Smooth muscle cell (in vitro differentiated cells): ENCODE measurements at regions not wholly inside any gene's neighbourhood (a gene's known extent, or its start where the extent isn't known, plus 50 kb on each side); places are given as distances from the start of the nearest gene placed in this dataset.
A peak's percentile ranks its signal among the peaks of the same experiment; 100 is the strongest.

ENCODE experiments used
- DNase-seq: peaks from one replicate; lab custom pipeline; 2025; ENCODE audit not compliant: unreplicated experiment; lab: John Stamatoyannopoulos, UW
- H2AFZ ChIP-seq: fragments of 200-600 bp; sonication (generic); 2 replicates; pipeline ENCODE4 v1.6.0; 2016; ENCODE audit warnings: antibody characterized with exemption, low read depth, mild to moderate bottlenecking
- H3F3A ChIP-seq: fragments of 200-600 bp; sonication (generic); 2 replicates; pipeline ENCODE4 v1.6.0; 2017; ENCODE audit warnings: antibody characterized with exemption, low read depth
- H3K27ac ChIP-seq: fragments of 200-600 bp; sonication (generic); 2 replicates; pipeline ENCODE4 v1.5.1; 2016; ENCODE audit warnings: low read depth, mild to moderate bottlenecking
- H3K27me3 ChIP-seq: fragments of 200-600 bp; sonication (generic); 2 replicates; pipeline ENCODE4 v1.6.1; 2016; ENCODE audit warnings: low read depth, mild to moderate bottlenecking
- H3K36me3 ChIP-seq: fragments of 200-600 bp; sonication (generic); 2 replicates; pipeline ENCODE4 v1.5.1; 2016; ENCODE audit warnings: low read depth
- H3K4me1 ChIP-seq: fragments of 200-600 bp; sonication (generic); 2 replicates; pipeline ENCODE4 v1.5.1; 2016; ENCODE audit warnings: low read depth
- H3K4me2 ChIP-seq: fragments of 200-600 bp; sonication (generic); 2 replicates; pipeline ENCODE4 v1.6.0; 2016; ENCODE audit warnings: mild to moderate bottlenecking
- H3K4me3 ChIP-seq: fragments of 200-600 bp; sonication (generic); 2 replicates; pipeline ENCODE4 v1.5.1; 2016; ENCODE audit warnings: mild to moderate bottlenecking
- H3K79me2 ChIP-seq: fragments of 200-600 bp; sonication (generic); 2 replicates; pipeline ENCODE4 v1.6.0; 2016; ENCODE audit warnings: low read depth, mild to moderate bottlenecking
- H3K9ac ChIP-seq: fragments of 200-600 bp; sonication (generic); 2 replicates; pipeline ENCODE4 v1.6.0; 2016; ENCODE audit warnings: low read depth
- H3K9me3 ChIP-seq: fragments of 200-600 bp; sonication (generic); replicated peaks from 2 replicates; pipeline ENCODE4 v1.5.1; 2016; ENCODE audit warnings: low read depth
- H4K20me1 ChIP-seq: fragments of 200-600 bp; sonication (generic); 2 replicates; pipeline ENCODE4 v1.6.0; 2016; ENCODE audit warnings: low read depth
- WGBS: methylation state at CpG from one replicate; pipeline ENCODE4 v1.1.7; 2016; ENCODE audit warnings: low lambda C conversion rate; 5-methylcytosine and 5-hydroxymethylcytosine counted together
- TF ChIP-seq, protein P1 (sequence below): fragments of 200-600 bp; sonication (generic); IDR thresholded peaks from 2 replicates; pipeline ENCODE4 v1.5.1; 2017; ENCODE audit warnings: borderline replicate concordance, mild to moderate bottlenecking, antibody characterized with exemption; ENCODE audit not compliant: insufficient read depth, poor library complexity, severe bottlenecking

GRCh38 chr12:78695749-78696148 is 168.8 kb upstream of the SYT1 start:
- Histone ChIP-seq H3K9ac (no peak overlapping the region), H4K20me1 (no peaks in the 10 kb centered on the region), H3K4me2 (no peak overlapping the region), H3K27ac (peak overlapping the region; percentile 43), H3K4me1 (no peaks in the 10 kb centered on the region), H3K9me3 (peaks cover 7% of the 10 kb centered on the region), H3K4me3 (no peak overlapping the region), H3F3A (no peaks in the 10 kb centered on the region), H3K27me3 (no peaks in the 10 kb centered on the region), H2AFZ (no peak overlapping the region), H3K36me3 (no peaks in the 10 kb centered on the region), H3K79me2 (no peaks in the 10 kb centered on the region)
- 97% methylated on average over 2 of the region's 2 CpGs for WGBS
- no peak for DNase-seq
- TF ChIP-seq, protein P1, sequence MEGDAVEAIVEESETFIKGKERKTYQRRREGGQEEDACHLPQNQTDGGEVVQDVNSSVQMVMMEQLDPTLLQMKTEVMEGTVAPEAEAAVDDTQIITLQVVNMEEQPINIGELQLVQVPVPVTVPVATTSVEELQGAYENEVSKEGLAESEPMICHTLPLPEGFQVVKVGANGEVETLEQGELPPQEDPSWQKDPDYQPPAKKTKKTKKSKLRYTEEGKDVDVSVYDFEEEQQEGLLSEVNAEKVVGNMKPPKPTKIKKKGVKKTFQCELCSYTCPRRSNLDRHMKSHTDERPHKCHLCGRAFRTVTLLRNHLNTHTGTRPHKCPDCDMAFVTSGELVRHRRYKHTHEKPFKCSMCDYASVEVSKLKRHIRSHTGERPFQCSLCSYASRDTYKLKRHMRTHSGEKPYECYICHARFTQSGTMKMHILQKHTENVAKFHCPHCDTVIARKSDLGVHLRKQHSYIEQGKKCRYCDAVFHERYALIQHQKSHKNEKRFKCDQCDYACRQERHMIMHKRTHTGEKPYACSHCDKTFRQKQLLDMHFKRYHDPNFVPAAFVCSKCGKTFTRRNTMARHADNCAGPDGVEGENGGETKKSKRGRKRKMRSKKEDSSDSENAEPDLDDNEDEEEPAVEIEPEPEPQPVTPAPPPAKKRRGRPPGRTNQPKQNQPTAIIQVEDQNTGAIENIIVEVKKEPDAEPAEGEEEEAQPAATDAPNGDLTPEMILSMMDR: no peak

DNA sequence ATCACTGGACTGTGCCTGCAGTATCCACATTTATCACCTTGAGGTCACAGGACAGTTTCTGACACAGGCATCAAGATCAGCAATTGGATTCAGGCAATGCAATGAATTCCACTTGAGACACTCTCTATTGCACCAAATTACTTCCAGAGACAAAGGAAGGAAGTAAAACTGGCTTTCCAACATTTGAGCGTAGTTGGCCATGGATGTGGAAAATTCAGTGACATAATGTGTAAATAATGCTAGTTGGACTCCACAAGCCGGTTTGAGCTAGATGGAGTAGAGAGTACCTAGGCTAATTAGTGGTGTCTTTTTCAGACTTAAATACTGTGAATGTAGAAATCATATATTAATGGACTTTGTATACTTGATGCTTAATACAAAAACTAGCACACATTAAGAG is 168.3 kb upstream of the SYT1 start:
- H3K27ac ChIP-seq: peak overlapping the region; percentile 43
- H3K36me3 ChIP-seq: no peaks in the 10 kb centered on the region
- H3K4me2 ChIP-seq: no peak overlapping the region
- no peak overlapping the region for H2AFZ ChIP-seq
- no peak overlapping the region for H3K4me3 ChIP-seq
- H3K79me2 ChIP-seq: no peaks in the 10 kb centered on the region
- no peaks in the 10 kb centered on the region for H3K4me1 ChIP-seq
- WGBS: 78% methylated on average over 2 of the region's 2 CpGs
- H3K9me3 ChIP-seq: peaks cover 7% of the 10 kb centered on the region
- no peak overlapping the region for H3K9ac ChIP-seq
- H4K20me1 ChIP-seq: no peaks in the 10 kb centered on the region
- no peaks in the 10 kb centered on the region for H3K27me3 ChIP-seq
- no peaks in the 10 kb centered on the region for H3F3A ChIP-seq
- TF ChIP-seq, protein P1: no peak
- DNase-seq: no peak

DNA sequence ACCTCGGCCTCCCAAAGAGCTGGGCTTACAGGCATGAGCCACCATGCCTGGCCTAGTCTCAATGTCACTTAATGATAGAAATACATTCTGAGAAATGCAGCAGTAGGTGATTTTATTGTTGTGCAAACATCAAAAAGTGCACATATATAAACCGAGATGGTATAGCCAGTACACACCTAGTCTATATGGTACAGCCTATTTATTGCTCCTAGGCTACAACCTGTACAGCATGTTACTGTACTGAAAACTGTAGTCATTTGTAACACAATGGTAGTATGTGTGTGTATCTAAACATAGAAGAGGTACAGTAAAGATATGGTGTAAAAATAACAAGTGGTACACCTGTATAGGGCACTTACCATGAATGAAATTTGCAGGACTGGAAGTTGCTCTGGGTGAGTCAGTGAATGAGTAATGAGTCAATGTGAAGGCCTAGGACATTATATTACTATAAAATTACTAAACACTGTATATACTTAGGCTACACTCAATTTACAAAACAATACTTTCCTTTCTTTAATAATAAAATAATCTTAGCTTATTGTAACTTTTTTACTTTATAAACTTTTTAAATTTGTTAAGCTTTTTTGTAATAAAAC is 166.7 kb upstream of the SYT1 start:
- WGBS: 93% methylated on average over 2 of the region's 2 CpGs
- H3K36me3 ChIP-seq: no peaks in the 10 kb centered on the region
- no peaks in the 10 kb centered on the region for H3K79me2 ChIP-seq
- peak overlapping the region; percentile 78 for H3K27ac ChIP-seq
- no peaks in the 10 kb centered on the region for H3K27me3 ChIP-seq
- no peak overlapping the region for H3K4me2 ChIP-seq
- no peaks in the 10 kb centered on the region for H3F3A ChIP-seq
- H3K4me1 ChIP-seq: no peaks in the 10 kb centered on the region
- no peak overlapping the region for H3K9ac ChIP-seq
- no peak overlapping the region for H3K4me3 ChIP-seq
- peaks cover 7% of the 10 kb centered on the region for H3K9me3 ChIP-seq
- H4K20me1 ChIP-seq: no peaks in the 10 kb centered on the region
- DNase-seq: no peak
- TF ChIP-seq, protein P1: no peak
- no peak overlapping the region for H2AFZ ChIP-seq

GRCh38 chr12:78698747-78699146 is 165.8 kb upstream of the SYT1 start:
- H3K9ac ChIP-seq: peak overlapping the region; percentile 48
- no peaks in the 10 kb centered on the region for H3K36me3 ChIP-seq
- 90% methylated on average over 1 of the region's 1 CpG for WGBS
- no peaks in the 10 kb centered on the region for H3K27me3 ChIP-seq
- no peaks in the 10 kb centered on the region for H4K20me1 ChIP-seq
- H3K27ac ChIP-seq: peak overlapping the region; percentile 78
- H2AFZ ChIP-seq: no peak overlapping the region
- H3K79me2 ChIP-seq: no peaks in the 10 kb centered on the region
- H3K4me3 ChIP-seq: no peak overlapping the region
- H3K9me3 ChIP-seq: peaks cover 2% of the 10 kb centered on the region
- no peaks in the 10 kb centered on the region for H3F3A ChIP-seq
- no peak overlapping the region for H3K4me2 ChIP-seq
- TF ChIP-seq, protein P1: no peak
- no peak for DNase-seq
- peaks cover under 1% of the 10 kb centered on the region for H3K4me1 ChIP-seq
